Tibial nerve (tissue), 4 donors: ENCODE measurements at regions not wholly inside any gene's neighbourhood (a gene's known extent, or its start where the extent isn't known, plus 50 kb on each side); places are given as distances from the start of the nearest gene placed in this dataset.

Experiments used
- CTCF ChIP-seq, 5 experiments: fragments of 200-600 bp in 3 of 5; fragments of 450-650 bp in 2 of 5; sonication (generic) in 3 of 5; IDR thresholded peaks; one replicate each; pipeline ENCODE4 v1.5.1; 2016 to 2019; ENCODE audit warnings: antibody characterized with exemption in 5 of 5, mild to moderate bottlenecking in 3 of 5, moderate library complexity in 2 of 5
- EP300 ChIP-seq, 2 donors: sonication (generic); formaldehyde crosslinking; IDR thresholded peaks; one replicate each; pipeline ENCODE4 v1.6.1; 2017; ENCODE audit warnings: antibody characterized with exemption in 2 of 2, mild to moderate bottlenecking in 1 of 2

- TF ChIP-seq EP300 (IDR thresholded peaks at IDR 0.05) (no peak), CTCF (IDR thresholded peaks at IDR 0.05) (no peak)
Observed at GRCh38 chr2:191625016-191625415, 52.9 kb upstream of the NABP1 start.
